CD14-positive monocyte (primary cell): ENCODE measurements at regions not wholly inside any gene's neighbourhood (a gene's known extent, or its start where the extent isn't known, plus 50 kb on each side); places are given as distances from the start of the nearest gene placed in this dataset.

Source experiments
- DNase-seq, 3 donors: peaks; one replicate each; pipeline ENCODE4 v3.0.0-alpha.2; 2011 to 2022
- H2AFZ ChIP-seq: 2 replicates; pipeline ENCODE4 v1.6.0; 2012; ENCODE audit warnings: mild to moderate bottlenecking, low read depth, low read length, inconsistent platforms; ENCODE audit not compliant: insufficient read depth, poor library complexity, severe bottlenecking
- H3K27ac ChIP-seq, 2 donors: 1 replicate in 1 of 2; 2 replicates in 1 of 2; pipeline ENCODE4 v1.5.1; 2012 to 2013; ENCODE audit warnings: low read length in 2 of 2, control low read depth in 1 of 2, inconsistent platforms in 1 of 2, low read depth in 1 of 2, mild to moderate bottlenecking in 1 of 2
- H3K27me3 ChIP-seq, 2 donors: one replicate each; pipeline versions ENCODE4 v1.6.0 to v1.6.1; 2011 to 2013; ENCODE audit warnings: low read length in 2 of 2; ENCODE audit not compliant: control insufficient read depth in 2 of 2, insufficient read depth in 2 of 2
- H3K36me3 ChIP-seq, 2 donors: replicated peaks in 1 of 2; 1 replicate in 1 of 2; 2 replicates in 1 of 2; pipeline versions ENCODE4 v1.5.1 to v1.6.1; 2012 to 2013; ENCODE audit warnings: low read length in 2 of 2, control low read depth in 1 of 2, inconsistent platforms in 1 of 2, mild to moderate bottlenecking in 1 of 2; ENCODE audit not compliant: insufficient read depth in 2 of 2, control insufficient read depth in 1 of 2
- H3K4me1 ChIP-seq, 2 donors: 1 replicate in 1 of 2; 2 replicates in 1 of 2; pipeline versions ENCODE4 v1.5.1 to v1.6.1; 2012 to 2013; ENCODE audit warnings: low read length in 2 of 2, control low read depth in 1 of 2, inconsistent platforms in 1 of 2, mild to moderate bottlenecking in 1 of 2, moderate library complexity in 1 of 2; ENCODE audit not compliant: insufficient read depth in 2 of 2, control insufficient read depth in 1 of 2
- H3K4me2 ChIP-seq: replicated peaks from 2 replicates; pipeline ENCODE3; 2012; ENCODE audit warnings: low read length, moderate library complexity, mild to moderate bottlenecking; ENCODE audit not compliant: poor library complexity, severe bottlenecking; ENCODE audit errors: extremely low read depth
- H3K4me3 ChIP-seq, 3 experiments: fragments of 200-600 bp in 1 of 3; sonication (generic) in 1 of 3; replicated peaks in 1 of 3; 1 replicate in 2 of 3; 2 replicates in 1 of 3; pipeline ENCODE4 v1.5.1; 2011 to 2013; ENCODE audit warnings: low read length in 3 of 3, mild to moderate bottlenecking in 3 of 3, control low read depth in 2 of 3, low read depth in 2 of 3, inconsistent platforms in 1 of 3, moderate library complexity in 1 of 3
- H3K79me2 ChIP-seq: 2 replicates; pipeline ENCODE4 v1.6.0; 2012; ENCODE audit warnings: mild to moderate bottlenecking, control low read depth, inconsistent platforms, low read length, moderate library complexity; ENCODE audit not compliant: insufficient read depth
- H3K9ac ChIP-seq: 2 replicates; pipeline ENCODE4 v1.6.0; 2017; ENCODE audit warnings: low read length, mild to moderate bottlenecking; ENCODE audit not compliant: insufficient read depth, poor library complexity, severe bottlenecking
- H3K9me3 ChIP-seq, 2 donors: replicated peaks in 1 of 2; 1 replicate in 1 of 2; 2 replicates in 1 of 2; pipeline versions ENCODE4 v1.5.1 to v1.6.1; 2012 to 2013; ENCODE audit warnings: low read length in 2 of 2, control low read depth in 1 of 2; ENCODE audit not compliant: control insufficient read depth in 1 of 2, insufficient read depth in 1 of 2
- H4K20me1 ChIP-seq: 2 replicates; pipeline ENCODE4 v1.6.0; 2012; ENCODE audit warnings: mild to moderate bottlenecking, low read length, control low read depth, moderate library complexity; ENCODE audit not compliant: insufficient read depth
- H3K27ac Mint-ChIP-seq, 7 donors: one replicate each; pipeline ENCODE4 v1.8.0; 2020; ENCODE audit warnings: mild to moderate bottlenecking in 7 of 7, mixed read lengths in 7 of 7, moderate library complexity in 6 of 7, inconsistent platforms in 2 of 7
- H3K27me3 Mint-ChIP-seq, 3 donors: one replicate each; pipeline ENCODE4 v1.8.0; 2021 to 2022; ENCODE audit warnings: low read depth in 3 of 3, mild to moderate bottlenecking in 3 of 3, mixed read lengths in 3 of 3, moderate library complexity in 3 of 3, inconsistent platforms in 1 of 3
- H3K36me3 Mint-ChIP-seq, 2 donors: one replicate each; pipeline ENCODE4 v1.8.0; 2020; ENCODE audit warnings: mixed read lengths in 2 of 2, inconsistent platforms in 1 of 2, mild to moderate bottlenecking in 1 of 2
- H3K4me1 Mint-ChIP-seq: one replicate; pipeline ENCODE4 v1.8.0; 2020; ENCODE audit warnings: mild to moderate bottlenecking, mixed read lengths
- H3K4me3 Mint-ChIP-seq, 2 donors: one replicate each; pipeline ENCODE4 v1.8.0; 2020; ENCODE audit warnings: mild to moderate bottlenecking in 2 of 2, mixed read lengths in 2 of 2, moderate library complexity in 1 of 2
- H3K9me3 Mint-ChIP-seq, 7 donors: one replicate each; pipeline ENCODE4 v1.8.0; 2020 to 2022; ENCODE audit warnings: mixed read lengths in 7 of 7, mild to moderate bottlenecking in 6 of 7, moderate library complexity in 6 of 7, inconsistent platforms in 2 of 7
- CTCF ChIP-seq: fragments of 200-600 bp; IDR thresholded peaks from one replicate; pipeline ENCODE4 v1.8.0; 2022; ENCODE audit warnings: antibody characterized with exemption, mild to moderate bottlenecking
- WGBS: methylation state at CpG from one replicate; pipeline ENCODE4 v1.1.5; 2013; ENCODE audit warnings: missing lambda C conversion rate; ENCODE audit not compliant: insufficient coverage; 5-methylcytosine and 5-hydroxymethylcytosine counted together
- intact Hi-C, 2 donors: fragments of 100-400 bp; cut with micrococcal nuclease; formaldehyde crosslinking; loops; one replicate each; pipeline versions ENCODE4 v1.15.0 to v1.15.1; 2023

GRCh38 chr6:129954749-129955431 lies 63.5 kb upstream of the L3MBTL3 start:
- Mint-ChIP-seq H3K4me3 (no peak overlapping the region), H3K27ac (no peak overlapping the region), H3K36me3 (no peaks in the 10 kb centered on the region), H3K9me3 (peaks cover 0 to 19% (median 3%) of the 10 kb centered on the region in 7 donors), H3K27me3 (peaks cover 0 to 2% (median 1%) of the 10 kb centered on the region in 3 donors), H3K4me1 (no peaks in the 10 kb centered on the region)
- Histone ChIP-seq H3K27ac (no peak overlapping the region), H3K9me3 (peaks cover 0 to 16% of the 10 kb centered on the region in 2 donors), H4K20me1 (no peaks in the 10 kb centered on the region), H3K27me3 (no peaks in the 10 kb centered on the region), H3K4me1 (no peaks in the 10 kb centered on the region), H3K79me2 (no peaks in the 10 kb centered on the region), H3K4me2 (no peak overlapping the region), H3K4me3 (no peak overlapping the region), H3K36me3 (no peaks in the 10 kb centered on the region), H3K9ac (no peak overlapping the region), H2AFZ (no peak overlapping the region)
- intact Hi-C loops = no loop called here
- 92% methylated on average over 5 of the region's 8 CpGs for WGBS
- no peak for DNase-seq
- no peak for TF ChIP-seq CTCF

GRCh38 chr6:129947797-129948196 lies 70.6 kb upstream of the L3MBTL3 start:
- H3K4me3 Mint-ChIP-seq = no peak overlapping the region
- WGBS = no CpG with 5 or more reads among the region's 1 CpG

More at GRCh38 chr6:129947797-129948196, 70.6 kb upstream of the L3MBTL3 start:
- Histone ChIP-seq H3K27ac (no peak overlapping the region), H3K4me3 (no peak overlapping the region), H3K79me2 (no peaks in the 10 kb centered on the region), H3K4me2 (no peak overlapping the region), H3K9ac (no peak overlapping the region), H2AFZ (no peak overlapping the region), H3K4me1 (no peaks in the 10 kb centered on the region), H3K36me3 (no peaks in the 10 kb centered on the region), H4K20me1 (no peaks in the 10 kb centered on the region), H3K27me3 (no peaks in the 10 kb centered on the region), H3K9me3 (no peaks in the 10 kb centered on the region)
- H3K36me3 Mint-ChIP-seq = no peaks in the 10 kb centered on the region
- H3K9me3 Mint-ChIP-seq = peaks cover 0 to 2% (median 0%) of the 10 kb centered on the region in 7 donors
- H3K27me3 Mint-ChIP-seq = peaks cover 0 to 3% (median 3%) of the 10 kb centered on the region in 3 donors
- no peak overlapping the region for H3K27ac Mint-ChIP-seq
- no peak for DNase-seq
- no peak for TF ChIP-seq CTCF
- intact Hi-C loops = no loop called here
- H3K4me1 Mint-ChIP-seq = no peaks in the 10 kb centered on the region
